ELF-1 (cell line): ENCODE measurements at regions not wholly inside any gene's neighbourhood (a gene's known extent, or its start where the extent isn't known, plus 50 kb on each side); places are given as distances from the start of the nearest gene placed in this dataset.
A peak's percentile ranks its signal among the peaks of the same experiment; 100 is the strongest.

Experiments used
- DNase-seq: peaks from one replicate; pipeline ENCODE4 v3.0.0-alpha.2; 2016; ENCODE audit warnings: low read depth, low spot score

DNA sequence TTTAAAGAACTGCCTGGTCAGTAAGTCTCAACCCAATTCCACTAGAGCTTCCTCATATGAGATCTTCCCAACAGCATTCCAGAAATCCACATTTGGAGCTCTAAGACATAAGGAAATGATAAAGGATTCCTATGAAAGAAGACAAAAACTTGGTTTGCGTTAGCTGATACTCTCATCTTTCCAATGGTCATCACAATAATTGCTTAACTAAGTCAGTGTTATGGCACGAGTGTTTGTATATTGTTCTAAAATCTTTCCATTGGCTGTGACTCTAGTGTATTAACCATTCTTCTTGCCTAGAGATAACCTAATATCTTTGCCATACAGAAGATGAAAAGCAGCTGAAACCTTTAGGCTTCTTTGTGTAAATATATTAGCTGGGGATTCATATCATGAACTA, 289.0 kb downstream of the SNX13 start:
- DNase-seq, result no peak

DNA sequence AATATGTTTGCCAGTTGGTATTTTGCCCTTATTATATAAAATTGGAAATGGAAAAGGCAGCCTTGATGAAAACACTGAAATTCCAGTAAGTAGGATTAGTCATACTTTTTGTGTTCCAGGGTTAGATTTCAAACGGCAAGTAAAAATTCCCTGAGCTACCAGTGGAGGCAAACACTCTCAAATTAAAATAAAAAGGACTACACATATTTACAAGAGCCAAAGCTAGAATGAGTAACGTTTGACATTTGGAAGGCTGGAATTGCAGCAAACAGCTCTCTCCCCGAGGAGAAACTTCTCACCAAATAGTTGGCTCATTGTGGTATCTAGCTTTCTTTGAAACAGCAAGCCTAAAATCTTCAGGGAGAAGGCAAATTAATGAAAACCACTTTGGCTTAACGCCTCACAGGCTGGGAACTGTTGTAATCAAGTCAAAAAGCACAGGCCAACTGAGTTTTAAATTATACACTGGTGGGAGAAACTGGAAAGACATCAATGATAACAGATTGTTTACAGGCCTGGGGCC, 288.4 kb downstream of the SNX13 start:
- peak; percentile 41 for DNase-seq

DNA sequence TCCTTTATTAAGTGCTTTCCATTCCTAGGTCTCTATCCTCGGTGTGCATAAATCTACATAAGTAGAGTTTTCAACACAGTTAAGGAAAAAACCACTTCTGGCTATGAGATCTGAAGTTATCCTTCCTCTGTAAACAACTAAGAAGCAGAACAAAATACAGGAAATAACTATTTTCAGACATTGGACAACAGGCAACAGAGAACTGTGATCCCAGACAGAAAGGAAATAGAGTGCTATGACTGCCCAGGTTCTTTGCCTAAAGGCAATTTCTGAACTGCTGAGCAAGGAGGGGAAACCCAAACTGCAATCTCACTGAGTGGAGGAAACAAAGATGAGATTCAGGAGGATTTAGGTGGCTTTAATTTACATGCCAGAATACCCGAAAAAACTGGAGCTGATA, 285.4 kb downstream of the SNX13 start:
- DNase-seq, result no peak

DNA sequence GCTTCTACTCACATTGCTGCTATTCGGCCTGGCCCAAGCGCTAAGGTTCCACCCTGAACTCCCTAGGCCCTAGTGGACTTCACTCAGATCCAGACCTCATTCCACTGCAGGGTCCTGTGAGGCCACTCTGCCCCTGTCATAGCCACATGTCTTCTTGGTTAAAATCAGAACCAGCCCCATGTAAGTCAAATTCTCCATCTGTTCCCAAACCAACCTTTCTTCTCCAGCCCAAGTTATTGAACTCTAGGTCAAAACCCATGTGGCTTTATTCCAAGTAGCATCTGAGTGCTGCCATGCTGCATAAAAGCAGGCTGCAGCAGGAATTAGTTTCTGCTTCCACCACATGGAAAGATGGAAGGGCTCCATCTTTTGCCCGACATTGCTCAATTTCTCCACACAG, 281.2 kb downstream of the SNX13 start:
- DNase-seq, result no peak

DNA sequence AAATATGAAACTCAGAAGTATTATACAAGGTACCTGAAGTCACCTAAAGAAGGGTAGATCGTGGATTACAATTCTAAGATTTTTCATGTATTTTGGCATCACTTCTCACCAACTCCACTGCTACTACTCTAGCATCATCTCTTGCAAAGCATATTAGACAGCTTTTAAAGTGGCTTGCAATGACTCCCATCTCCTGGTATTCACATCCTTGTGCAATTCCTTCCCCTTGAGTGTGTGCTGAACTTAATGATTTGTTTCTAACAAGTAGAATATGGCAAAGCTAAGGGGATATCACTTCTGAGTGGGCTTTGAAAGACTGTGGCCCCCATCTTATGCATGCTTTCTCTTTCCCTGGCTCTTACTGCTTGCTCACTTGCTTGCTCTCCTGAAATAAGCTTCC, 280.2 kb downstream of the SNX13 start:
- no peak for DNase-seq

DNA sequence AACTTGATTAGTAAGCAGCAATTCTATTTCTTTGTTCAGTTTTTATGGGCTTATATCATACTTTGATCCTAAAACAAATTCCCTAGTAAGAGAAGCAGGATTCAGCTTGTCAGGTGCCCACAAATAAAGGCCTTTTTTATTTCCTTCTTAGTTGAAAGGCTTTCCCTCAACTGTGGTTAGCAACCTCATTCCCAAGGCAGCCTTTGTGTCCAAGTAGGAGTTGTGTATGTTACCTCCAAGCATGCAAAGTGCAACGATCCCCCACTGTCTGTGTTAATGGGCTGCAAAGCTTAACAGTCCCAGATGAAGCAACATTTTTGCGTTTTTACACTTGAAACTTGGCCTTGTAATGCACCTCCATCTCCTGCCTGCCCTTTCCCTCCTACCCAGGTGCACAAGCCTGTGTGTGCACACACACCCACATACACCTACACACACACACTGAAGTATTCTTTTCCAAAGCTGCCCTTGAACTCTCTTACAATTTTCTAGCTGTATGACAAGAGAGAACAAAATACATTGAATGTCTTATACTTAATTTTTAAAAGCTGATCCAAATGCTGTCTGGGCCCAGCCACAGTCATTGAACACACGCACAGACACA, 278.2 kb downstream of the SNX13 start:
- peak; percentile 31 for DNase-seq

DNA sequence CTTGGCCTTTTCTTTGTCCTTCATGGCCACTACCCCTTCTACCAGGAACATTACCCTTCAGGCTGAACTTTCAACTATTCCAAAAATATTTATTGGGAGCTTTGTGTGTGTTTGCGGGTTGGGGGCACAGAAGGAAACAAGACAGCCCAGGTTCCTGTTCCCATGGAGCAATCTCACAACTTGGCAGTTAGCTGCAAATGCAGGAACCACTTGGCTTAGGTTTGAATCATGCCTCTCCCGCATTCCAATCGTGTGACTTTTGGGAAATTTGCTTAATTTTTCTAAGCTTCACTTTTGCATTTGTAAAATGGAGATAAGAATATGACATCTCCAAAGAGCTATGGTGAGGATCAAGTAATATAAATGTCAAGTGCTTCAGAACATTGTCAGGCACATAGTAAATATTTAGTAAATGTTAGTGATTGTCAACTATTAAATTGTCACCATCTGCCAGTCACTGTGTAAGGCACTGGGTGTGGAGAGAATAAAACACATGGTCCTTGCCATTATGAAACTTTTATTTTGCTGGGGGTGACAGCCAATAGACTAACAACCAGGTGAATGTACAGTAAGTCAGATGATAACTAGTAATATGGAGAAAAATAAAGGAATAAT, 277.1 kb downstream of the SNX13 start:
- no peak for DNase-seq

DNA sequence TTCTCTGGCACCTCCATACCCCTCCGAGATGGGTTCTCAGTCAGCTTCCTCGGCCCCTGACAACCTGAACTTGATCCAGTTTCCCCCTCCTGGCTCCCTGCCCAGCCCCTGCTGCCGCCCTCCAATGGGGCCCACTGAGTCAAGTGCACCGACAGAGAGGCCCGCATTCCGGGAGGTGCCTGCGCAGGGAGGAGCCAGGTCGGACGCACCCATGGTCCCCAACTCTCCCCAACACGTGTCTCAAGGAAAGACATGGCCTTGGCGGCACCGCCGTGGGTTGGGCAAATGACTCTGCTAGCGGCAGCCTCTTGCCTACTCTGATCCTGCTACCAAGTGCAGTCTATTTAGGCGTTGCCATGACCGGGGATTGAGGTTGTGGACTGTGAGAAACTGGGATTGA, 275.3 kb downstream of the SNX13 start:
- no peak for DNase-seq

DNA sequence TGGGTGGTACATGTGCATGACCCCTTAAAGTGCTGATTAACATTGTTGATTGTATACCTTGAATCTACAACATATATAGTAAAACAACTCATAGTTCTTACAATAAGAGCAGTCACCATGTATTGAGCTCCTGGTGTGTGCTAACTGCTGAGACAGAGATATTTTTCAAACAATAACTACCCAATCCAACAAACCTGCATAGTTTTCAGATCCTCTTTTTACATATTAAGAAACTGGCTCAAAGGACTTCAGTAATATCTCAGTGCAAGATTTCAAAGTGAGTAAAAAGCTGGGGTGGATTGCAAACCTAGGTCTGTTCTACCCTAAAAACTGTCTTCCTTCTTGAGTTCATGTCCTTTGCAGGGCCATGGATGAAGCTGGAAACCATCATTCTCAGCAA, 272.2 kb downstream of the SNX13 start:
- no peak for DNase-seq

DNA sequence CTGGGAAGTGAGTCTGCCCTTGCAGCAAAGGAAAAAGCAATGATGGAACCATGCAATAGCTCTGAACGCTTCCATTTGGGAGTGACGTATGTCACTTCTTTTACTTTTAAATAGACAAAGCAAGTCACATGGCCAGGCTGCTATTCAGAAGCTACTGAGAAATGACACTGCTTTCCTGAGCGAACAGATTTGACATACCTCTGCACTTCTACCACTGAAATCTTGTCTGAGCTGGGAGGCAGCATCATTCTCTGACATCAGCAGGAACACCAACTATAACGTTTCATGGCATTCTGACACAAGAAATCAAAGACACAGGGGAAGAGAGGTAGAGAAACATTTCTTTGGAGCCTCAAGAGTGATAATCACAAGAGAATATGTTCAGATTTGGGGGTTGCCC, 271.1 kb downstream of the SNX13 start:
- DNase-seq, result no peak

DNA sequence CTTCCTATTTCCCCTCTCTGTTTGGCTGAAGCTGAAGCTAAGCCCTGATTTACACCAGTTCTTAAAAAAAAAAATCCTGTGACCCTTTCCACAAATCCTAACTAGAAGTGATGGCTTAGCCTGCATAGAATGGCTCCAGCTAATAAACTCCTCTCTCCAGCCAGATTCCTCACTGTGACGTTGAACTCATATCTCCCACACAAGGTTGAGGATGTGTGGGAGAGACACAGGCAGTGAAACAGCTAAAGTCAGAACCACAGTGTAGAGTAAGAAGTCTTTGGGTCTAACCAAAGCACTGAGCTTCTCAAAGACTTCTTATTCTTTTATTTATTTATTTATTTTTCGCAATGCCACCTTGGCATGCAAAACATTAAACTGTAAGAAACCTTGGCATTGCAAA, 268.3 kb downstream of the SNX13 start:
- no peak for DNase-seq

DNA sequence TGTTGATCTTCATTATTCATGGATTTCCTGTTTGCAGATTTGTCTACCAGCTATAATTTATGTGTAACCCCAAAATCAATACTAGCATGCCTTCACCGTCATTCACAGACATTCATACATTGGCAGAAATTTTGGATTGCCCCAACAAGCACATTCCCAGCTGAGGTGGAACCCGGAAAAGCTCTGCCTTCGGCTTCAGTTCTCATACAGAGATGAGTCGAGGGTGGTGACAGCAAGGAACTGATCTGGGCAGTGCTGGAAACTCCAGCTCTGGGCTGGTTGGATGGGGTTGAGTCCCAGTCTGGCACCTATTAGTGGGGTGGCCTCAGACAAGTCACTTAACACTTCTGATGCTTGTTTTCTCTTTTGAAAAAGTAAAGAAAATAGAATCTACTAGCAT, 267.5 kb downstream of the SNX13 start:
- DNase-seq, result no peak

DNA sequence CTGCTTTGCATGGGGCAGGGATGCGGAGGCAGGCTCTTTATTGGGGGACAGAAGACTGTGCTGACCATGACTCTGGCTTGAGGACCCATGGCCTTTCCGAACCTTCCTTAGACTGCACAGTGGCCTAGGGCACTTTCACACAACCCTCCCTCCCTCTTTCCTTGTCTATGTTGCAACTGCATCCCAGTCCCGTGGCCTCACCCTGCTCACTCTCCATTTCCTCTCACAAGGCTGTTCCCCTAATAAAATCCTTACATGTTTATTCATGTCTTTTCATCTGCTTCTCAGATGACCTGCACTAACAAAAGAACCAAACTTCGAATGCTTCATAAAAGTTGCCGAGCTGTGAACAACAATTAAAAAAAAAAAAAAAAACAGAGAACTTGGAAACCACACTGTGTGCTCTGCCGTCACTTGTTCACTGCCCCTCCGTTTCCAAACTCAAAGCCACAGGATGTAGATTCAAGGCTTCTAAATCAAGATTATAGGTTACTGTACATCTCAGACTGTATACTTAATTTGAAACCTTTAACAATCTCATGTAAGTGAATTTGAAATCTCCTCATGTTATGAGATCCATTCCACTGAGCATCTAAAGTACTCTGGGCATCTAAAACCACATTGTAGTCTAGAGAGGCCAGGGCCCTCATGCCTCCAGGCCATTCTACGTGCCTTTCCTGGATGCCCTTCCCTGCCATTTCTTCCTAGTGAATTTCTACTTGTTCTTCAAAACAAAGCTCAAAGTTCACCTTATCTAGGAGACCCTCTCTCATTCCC, 265.9 kb downstream of the SNX13 start:
- DNase-seq, result no peak

DNA sequence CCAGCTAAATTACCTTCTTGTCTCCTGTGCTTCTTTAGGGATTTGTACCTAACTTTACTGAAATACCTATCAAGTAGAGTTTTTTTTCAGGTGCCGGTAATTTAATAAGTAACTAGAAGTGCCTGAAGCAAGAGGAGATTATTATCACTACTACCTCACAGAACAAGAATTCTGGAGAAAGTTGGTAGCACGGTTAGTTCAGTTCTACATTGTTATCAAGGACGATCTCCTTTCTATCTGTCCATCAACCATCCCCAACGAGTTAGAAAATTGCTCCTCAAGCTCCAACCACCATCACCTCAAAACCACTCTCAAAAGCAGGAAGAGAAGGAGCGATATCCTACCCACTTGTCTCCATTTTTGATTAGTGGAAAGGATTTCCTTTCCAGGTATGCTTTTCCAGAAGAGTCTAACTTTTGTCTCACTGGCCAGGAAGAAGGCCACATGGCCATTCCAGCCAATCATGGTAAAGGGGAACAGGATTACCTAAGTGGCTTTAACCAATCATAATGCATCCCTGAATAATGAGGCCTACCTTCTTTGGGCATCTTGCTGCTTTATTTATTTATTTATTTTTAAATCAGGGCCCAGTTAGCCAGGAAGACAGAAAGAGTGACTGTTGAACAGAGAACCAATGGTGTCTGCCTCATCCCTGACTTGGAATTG, 265.2 kb downstream of the SNX13 start:
- DNase-seq, result no peak

DNA sequence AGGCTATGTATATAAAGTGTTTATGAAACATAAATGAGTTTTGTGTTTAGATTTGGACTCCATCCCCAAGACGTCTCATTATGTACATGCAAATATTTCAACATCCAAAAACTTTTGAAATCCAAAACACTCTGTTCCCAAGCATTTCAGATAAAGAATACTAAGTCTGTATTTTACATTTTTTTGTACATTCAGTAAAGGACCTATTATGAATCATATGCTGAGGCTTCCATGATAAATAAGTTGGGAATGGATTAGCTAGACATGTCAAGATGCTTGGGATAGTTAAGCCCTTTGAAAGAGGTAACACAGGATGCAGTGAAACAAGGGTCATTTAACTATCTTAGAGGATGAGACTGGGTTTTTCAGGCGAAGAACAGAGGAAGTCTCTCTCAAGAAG, 262.9 kb downstream of the SNX13 start:
- DNase-seq, result no peak

DNA sequence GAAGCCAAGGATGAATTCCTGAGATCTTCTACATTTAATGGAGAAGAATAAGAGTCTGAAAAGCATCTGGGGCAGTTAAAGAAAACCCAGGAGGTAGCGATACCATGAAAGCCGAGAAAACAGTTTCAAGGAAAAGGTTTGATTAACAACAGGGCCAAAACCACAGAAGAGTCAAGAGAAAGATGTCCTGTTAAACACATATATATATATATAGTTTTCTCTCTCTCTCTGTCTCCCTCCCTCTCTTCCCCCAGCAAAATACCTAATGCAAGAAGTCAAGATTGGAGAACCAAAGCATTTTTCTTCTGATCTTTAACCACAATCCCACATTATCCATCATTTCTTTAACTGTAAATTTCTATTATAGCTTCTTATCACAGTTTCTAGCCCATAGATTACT, 261.4 kb downstream of the SNX13 start:
- no peak for DNase-seq

DNA sequence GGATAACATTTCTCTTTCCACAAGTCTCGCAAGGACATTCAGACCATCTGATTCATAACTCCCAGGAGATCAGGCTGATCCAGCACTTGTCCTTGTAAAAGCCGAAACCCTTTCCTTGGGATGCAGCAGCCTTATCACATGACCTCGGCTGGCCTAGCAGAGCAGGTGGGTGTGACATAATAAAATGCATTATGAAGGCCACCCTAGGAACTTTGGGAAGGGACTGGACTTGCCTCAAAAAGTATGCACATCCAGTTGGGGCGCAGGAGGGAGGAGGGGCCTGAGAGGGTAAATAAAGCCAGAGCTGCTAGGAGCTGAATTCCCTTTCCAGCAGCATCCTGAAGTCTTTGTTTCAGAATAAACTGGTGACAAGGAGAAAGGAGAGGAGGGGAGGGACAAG, 260.8 kb downstream of the SNX13 start:
- DNase-seq, result no peak

DNA sequence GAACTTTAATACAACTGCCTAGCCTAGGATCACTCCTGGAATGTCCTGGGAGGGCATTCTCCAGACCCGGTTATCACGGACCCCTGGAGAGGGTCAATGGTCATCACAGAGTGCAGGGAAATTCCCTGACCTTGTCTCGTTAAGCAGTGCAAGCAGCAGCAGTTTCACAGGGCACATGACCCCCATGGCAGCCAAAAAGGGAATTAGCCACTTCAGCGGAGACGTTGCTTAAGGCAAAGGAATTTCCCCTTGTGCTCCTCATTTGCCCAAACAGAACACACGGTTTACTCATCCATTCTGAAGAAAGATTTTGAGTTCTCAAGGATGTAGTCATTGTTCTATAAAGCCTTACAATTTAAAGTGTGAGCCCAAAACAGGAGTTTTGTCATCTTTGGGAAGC, 260.3 kb downstream of the SNX13 start:
- DNase-seq, result peak; percentile 62

DNA sequence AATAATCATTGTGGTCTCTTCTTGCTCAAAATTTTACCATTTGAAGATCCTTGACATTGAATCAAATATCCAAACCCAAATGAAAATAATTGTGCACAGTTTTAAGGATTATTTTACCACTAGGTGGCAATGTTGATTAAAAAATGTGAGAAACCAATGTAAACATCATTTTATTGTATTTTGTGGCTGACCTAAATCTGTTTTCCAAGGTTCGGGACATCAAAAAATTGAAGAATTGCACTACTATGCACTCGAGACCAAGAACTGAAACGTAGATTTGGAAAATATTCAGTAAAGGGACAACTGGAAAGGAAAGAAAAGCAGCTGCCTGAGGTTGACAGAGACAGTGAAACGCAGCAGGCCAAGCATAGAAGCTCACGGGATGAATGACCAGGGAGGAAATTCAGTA, 259.3 kb downstream of the SNX13 start:
- DNase-seq, result peak; percentile 11

DNA sequence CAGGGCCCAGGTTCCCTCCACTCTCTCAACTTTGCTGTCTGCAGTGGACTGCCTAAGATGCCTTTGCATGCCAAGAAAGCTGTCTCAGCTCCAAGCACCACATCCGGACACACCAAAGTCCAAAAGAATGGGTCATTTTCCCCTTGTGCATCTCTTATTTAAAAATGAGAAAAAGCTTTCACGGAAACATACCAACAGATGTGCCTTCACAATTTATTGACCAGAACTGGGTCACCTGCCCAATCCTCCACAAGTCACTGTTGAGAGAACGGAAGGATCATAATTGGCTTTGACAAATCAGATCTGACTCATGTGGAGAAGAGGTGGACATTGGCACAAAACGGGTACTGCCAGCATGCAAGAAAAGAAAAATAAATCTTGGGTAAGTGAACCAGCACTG, 258.3 kb downstream of the SNX13 start:
- DNase-seq, result no peak

DNA sequence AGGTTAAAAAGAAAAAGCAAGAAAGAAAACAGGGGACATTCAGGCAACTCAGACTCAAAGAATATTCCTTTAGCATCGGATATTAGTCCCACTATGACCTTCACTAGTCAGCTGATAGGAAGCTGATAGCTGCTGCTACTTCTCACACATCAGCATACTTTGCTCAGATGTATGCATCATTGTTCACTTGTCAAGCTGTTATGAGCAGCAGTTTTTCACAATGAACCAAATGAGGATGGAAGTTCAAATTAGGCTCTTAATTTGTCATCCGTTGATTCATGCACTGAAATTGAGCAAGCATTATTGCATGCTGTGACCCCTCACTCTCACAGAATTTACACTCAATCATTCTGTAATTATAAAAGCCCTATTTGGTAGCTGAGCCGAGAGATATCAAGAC, 257.7 kb downstream of the SNX13 start:
- no peak for DNase-seq

DNA sequence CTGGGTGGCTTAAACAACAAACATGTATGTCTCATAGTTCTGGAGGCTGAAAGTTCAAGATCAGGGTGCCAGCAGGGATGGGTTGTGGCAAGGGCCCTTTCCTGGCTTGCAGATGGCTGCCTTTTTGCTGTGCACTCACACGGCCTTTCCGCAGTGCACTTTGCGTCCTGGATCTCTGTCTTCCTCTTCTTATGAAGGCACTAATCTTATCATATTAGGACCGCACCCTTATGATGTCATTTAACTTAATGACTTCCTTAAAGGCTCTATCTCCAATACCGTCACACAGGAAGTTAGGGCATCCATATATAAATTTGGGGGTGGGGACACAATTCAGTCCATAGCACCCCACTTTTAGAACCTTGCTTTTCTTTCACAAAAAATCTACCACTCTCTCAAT, 255.2 kb downstream of the SNX13 start:
- no peak for DNase-seq
